HFFc6 (cell line): ENCODE measurements at regions not wholly inside any gene's neighbourhood (a gene's known extent, or its start where the extent isn't known, plus 50 kb on each side); places are given as distances from the start of the nearest gene placed in this dataset.

Experiments
- DNase-seq: peaks from one replicate; pipeline ENCODE4 v3.0.0-alpha.2; 2018
- H3K27ac Mint-ChIP-seq: 2 replicates; pipeline ENCODE4 v1.8.0; 2020; ENCODE audit warnings: mild to moderate bottlenecking, mixed read lengths
- H3K27me3 Mint-ChIP-seq: 2 replicates; pipeline ENCODE4 v1.8.0; 2021; ENCODE audit warnings: mild to moderate bottlenecking, moderate library complexity, mixed read lengths; ENCODE audit not compliant: insufficient read depth
- H3K36me3 Mint-ChIP-seq: 2 replicates; pipeline ENCODE4 v1.8.0; 2021; ENCODE audit warnings: low read depth, mixed read lengths
- H3K4me1 Mint-ChIP-seq: 2 replicates; pipeline ENCODE4 v1.8.0; 2020; ENCODE audit warnings: low read depth, mixed read lengths
- H3K4me3 Mint-ChIP-seq: 2 replicates; pipeline ENCODE4 v1.8.0; 2020; ENCODE audit warnings: mild to moderate bottlenecking, moderate library complexity, mixed read lengths
- H3K9me3 Mint-ChIP-seq: 2 replicates; pipeline ENCODE4 v1.8.0; 2020; ENCODE audit warnings: mild to moderate bottlenecking, mixed read lengths
- TF ChIP-seq, protein P1 (sequence below): fragments of 200-600 bp; sonication (generic); IDR thresholded peaks from 2 replicates; pipeline ENCODE4 v1.5.0; 2021; ENCODE audit warnings: antibody characterized with exemption, mild to moderate bottlenecking

- no peaks in the 10 kb centered on the region for H3K4me1 Mint-ChIP-seq
- no peaks in the 10 kb centered on the region; the same call in 1 of the 2 replicates for H3K36me3 Mint-ChIP-seq
- no peak overlapping the region for H3K4me3 Mint-ChIP-seq
- DNase-seq, result no peak
- no peak overlapping the region for H3K27ac Mint-ChIP-seq
- H3K9me3 Mint-ChIP-seq, result peaks cover 33% of the 10 kb centered on the region
- H3K27me3 Mint-ChIP-seq, result no peaks in the 10 kb centered on the region
- TF ChIP-seq, protein P1, sequence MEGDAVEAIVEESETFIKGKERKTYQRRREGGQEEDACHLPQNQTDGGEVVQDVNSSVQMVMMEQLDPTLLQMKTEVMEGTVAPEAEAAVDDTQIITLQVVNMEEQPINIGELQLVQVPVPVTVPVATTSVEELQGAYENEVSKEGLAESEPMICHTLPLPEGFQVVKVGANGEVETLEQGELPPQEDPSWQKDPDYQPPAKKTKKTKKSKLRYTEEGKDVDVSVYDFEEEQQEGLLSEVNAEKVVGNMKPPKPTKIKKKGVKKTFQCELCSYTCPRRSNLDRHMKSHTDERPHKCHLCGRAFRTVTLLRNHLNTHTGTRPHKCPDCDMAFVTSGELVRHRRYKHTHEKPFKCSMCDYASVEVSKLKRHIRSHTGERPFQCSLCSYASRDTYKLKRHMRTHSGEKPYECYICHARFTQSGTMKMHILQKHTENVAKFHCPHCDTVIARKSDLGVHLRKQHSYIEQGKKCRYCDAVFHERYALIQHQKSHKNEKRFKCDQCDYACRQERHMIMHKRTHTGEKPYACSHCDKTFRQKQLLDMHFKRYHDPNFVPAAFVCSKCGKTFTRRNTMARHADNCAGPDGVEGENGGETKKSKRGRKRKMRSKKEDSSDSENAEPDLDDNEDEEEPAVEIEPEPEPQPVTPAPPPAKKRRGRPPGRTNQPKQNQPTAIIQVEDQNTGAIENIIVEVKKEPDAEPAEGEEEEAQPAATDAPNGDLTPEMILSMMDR, result no peak
These were observed 622.1 kb downstream of the MAT2B start for GRCh38 chr5:164127527-164127926.

GRCh38 chr5:164132358-164132757 is 626.9 kb downstream of the MAT2B start:
- Mint-ChIP-seq H3K9me3 (peaks cover 17% of the 10 kb centered on the region), H3K36me3 (no peaks in the 10 kb centered on the region), H3K4me1 (no peaks in the 10 kb centered on the region), H3K4me3 (no peak overlapping the region), H3K27me3 (no peaks in the 10 kb centered on the region), H3K27ac (no peak overlapping the region)
- no peak for DNase-seq
- TF ChIP-seq, protein P1, result no peak

DNA sequence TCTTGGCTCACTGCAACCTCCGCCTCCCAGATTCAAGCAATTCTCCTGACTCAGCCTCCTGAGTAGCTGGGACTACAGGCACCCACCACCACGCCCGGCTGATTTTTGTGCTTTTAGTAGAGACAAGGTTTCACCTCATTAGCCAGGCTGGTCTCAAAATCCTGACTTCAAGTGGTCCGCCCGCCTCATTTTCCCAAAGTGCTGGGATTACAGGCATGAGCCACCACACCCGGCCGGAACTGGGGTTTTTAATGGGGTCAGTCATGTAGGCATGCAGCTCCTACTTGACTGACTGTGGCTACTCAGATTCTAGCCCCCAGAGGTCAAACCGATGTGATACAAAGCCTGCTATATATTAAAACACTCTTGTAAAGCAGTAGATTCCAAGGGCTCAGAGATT is 631.7 kb downstream of the MAT2B start:
- TF ChIP-seq, protein P1, result no peak
- H3K4me3 Mint-ChIP-seq, result no peak overlapping the region
- DNase-seq, result no peak

DNA sequence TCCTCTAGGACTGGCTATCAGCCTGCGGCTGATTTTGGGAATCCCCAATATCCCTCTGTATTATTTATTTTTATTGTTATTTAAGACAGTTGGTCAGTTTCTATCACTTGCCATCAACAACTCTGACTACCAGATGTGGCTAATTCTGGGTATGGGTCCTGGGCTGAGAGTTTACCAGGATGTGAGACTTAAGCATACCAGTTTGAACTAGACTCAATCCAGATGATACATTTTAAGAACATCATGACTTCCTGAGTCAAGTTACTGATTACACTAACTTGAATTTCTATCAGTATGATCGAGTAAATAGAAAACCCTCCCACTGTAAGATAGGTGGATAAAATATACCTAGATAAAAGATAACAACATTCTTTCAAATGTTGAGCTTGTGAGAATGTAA is 634.0 kb downstream of the MAT2B start:
- H3K4me1 Mint-ChIP-seq, result no peaks in the 10 kb centered on the region
- no peaks in the 10 kb centered on the region for H3K27me3 Mint-ChIP-seq
- no peaks in the 10 kb centered on the region for H3K36me3 Mint-ChIP-seq
- TF ChIP-seq, protein P1, result no peak
- DNase-seq, result no peak
- H3K4me3 Mint-ChIP-seq, result no peak overlapping the region
- H3K27ac Mint-ChIP-seq, result no peak overlapping the region
- peaks cover 12% of the 10 kb centered on the region; the same call in 1 of the 2 replicates for H3K9me3 Mint-ChIP-seq

More for the DNA sequence above, 631.7 kb downstream of the MAT2B start:
- no peaks in the 10 kb centered on the region for H3K27me3 Mint-ChIP-seq
- H3K36me3 Mint-ChIP-seq, result no peaks in the 10 kb centered on the region
- H3K4me1 Mint-ChIP-seq, result no peaks in the 10 kb centered on the region
- peaks cover 6% of the 10 kb centered on the region; the same call in 1 of the 2 replicates for H3K9me3 Mint-ChIP-seq
- no peak overlapping the region for H3K27ac Mint-ChIP-seq

DNA sequence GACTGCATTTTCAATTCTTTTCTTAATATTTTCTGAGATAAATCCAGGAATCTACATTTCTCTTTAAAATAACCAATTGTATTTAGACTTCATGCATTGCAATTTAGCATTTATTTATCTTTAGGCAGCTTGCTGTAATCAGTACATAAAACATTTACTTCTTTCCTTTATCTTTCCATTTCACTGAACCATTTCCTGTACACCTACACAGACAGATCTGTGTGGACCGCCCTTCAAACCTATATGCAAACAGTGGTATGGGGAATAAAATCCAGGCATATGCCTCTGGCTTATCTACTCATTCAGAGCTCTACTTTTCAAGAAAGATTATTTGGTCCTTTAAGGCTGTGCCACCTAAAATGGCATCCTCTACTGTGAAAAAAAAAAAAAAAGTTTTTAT is 640.0 kb downstream of the MAT2B start:
- Mint-ChIP-seq H3K4me3 (no peak overlapping the region), H3K4me1 (no peaks in the 10 kb centered on the region), H3K9me3 (peaks cover 11% of the 10 kb centered on the region; the same call in 1 of the 2 replicates), H3K36me3 (no peaks in the 10 kb centered on the region), H3K27ac (no peak overlapping the region), H3K27me3 (no peaks in the 10 kb centered on the region; the same call in 1 of the 2 replicates)
- DNase-seq, result no peak
- TF ChIP-seq, protein P1, result no peak

GRCh38 chr5:164146223-164146622 is 640.8 kb downstream of the MAT2B start:
- Mint-ChIP-seq H3K9me3 (peaks cover 6% of the 10 kb centered on the region; the same call in 1 of the 2 replicates), H3K4me1 (no peaks in the 10 kb centered on the region), H3K27me3 (no peaks in the 10 kb centered on the region; the same call in 1 of the 2 replicates), H3K36me3 (no peaks in the 10 kb centered on the region), H3K4me3 (no peak overlapping the region), H3K27ac (no peak overlapping the region)
- TF ChIP-seq, protein P1, result no peak
- no peak for DNase-seq
